SHP77 treated with DMSO at 0.1 percent for 48 hours (cell line): ENCODE measurements at regions not wholly inside any gene's neighbourhood (a gene's known extent, or its start where the extent isn't known, plus 50 kb on each side); places are given as distances from the start of the nearest gene placed in this dataset.

Experiments
- DNase-seq: peaks from one replicate; lab custom pipeline; 2025; lab: John Stamatoyannopoulos, UW

GRCh38 chr15:70160267-70160666, 62.5 kb upstream of the TLE3 start:
- no peak for DNase-seq

GRCh38 chr15:70159713-70160009, 61.9 kb upstream of the TLE3 start:
- DNase-seq = no peak

- no peak for DNase-seq
Observed at GRCh38 chr15:70159001-70159712, 61.4 kb upstream of the TLE3 start.

GRCh38 chr15:70158309-70159000, 60.7 kb upstream of the TLE3 start:
- DNase-seq = no peak

- no peak for DNase-seq
Observed at GRCh38 chr15:70156671-70157271, 59.1 kb upstream of the TLE3 start.

- DNase-seq = no peak
Observed at GRCh38 chr15:70154718-70155347, 57.1 kb upstream of the TLE3 start.

GRCh38 chr15:70153921-70154717, 56.4 kb upstream of the TLE3 start:
- DNase-seq = no peak

- peak; percentile 91 for DNase-seq
Observed at GRCh38 chr15:70152070-70152480, 54.4 kb upstream of the TLE3 start.

GRCh38 chr15:70151462-70151861, 53.7 kb upstream of the TLE3 start:
- DNase-seq = no peak

- no peak for DNase-seq
Observed at GRCh38 chr15:70151003-70151402, 53.3 kb upstream of the TLE3 start.

- DNase-seq = no peak
Observed at GRCh38 chr15:70150405-70150747, 52.7 kb upstream of the TLE3 start.

GRCh38 chr15:70149667-70150404, 52.1 kb upstream of the TLE3 start:
- DNase-seq = no peak

- DNase-seq = no peak
Observed at GRCh38 chr15:70147778-70148177, 50.1 kb upstream of the TLE3 start.
